GM21737 (cell line): ENCODE measurements at regions not wholly inside any gene's neighbourhood (a gene's known extent, or its start where the extent isn't known, plus 50 kb on each side); places are given as distances from the start of the nearest gene placed in this dataset.
"Not testable (repeated sequence)": the region's sequence is repeated elsewhere in the genome, so short reads cannot be mapped to it uniquely, and the experiment has no call there.

Source experiments
- ATAC-seq: cut with Tn5 transposase; IDR thresholded peaks from one replicate; pipeline ENCODE4 v1.9.1; 2021; ENCODE audit warnings: mild to moderate bottlenecking, moderate library complexity; ENCODE audit not compliant: unreplicated experiment

- ATAC-seq = no peak
These were observed 104.2 kb upstream of the RAI14 start for GRCh38 chr5:34551911-34552433.

- no peak for ATAC-seq
These were observed 103.4 kb upstream of the RAI14 start for GRCh38 chr5:34552686-34553085.

- no peak for ATAC-seq
These were observed 102.5 kb upstream of the RAI14 start for GRCh38 chr5:34553581-34553980.

- no peak for ATAC-seq
These were observed 101.5 kb upstream of the RAI14 start for GRCh38 chr5:34554641-34555040.

- no peak for ATAC-seq
These were observed 100.2 kb upstream of the RAI14 start for GRCh38 chr5:34555699-34556508.

GRCh38 chr5:34556509-34556782 is 99.7 kb upstream of the RAI14 start:
- no peak for ATAC-seq

- ATAC-seq = not testable (repeated sequence)
These were observed 94.5 kb upstream of the RAI14 start for GRCh38 chr5:34561581-34561980.

GRCh38 chr5:34562791-34563190 is 93.3 kb upstream of the RAI14 start:
- ATAC-seq = no peak

GRCh38 chr5:34563269-34563668 is 92.9 kb upstream of the RAI14 start:
- no peak for ATAC-seq

GRCh38 chr5:34563931-34564709 is 92.0 kb upstream of the RAI14 start:
- ATAC-seq = no peak

GRCh38 chr5:34564710-34565235 is 91.4 kb upstream of the RAI14 start:
- no peak for ATAC-seq

- ATAC-seq = no peak
These were observed 86.0 kb upstream of the RAI14 start for GRCh38 chr5:34570143-34570542.

GRCh38 chr5:34570721-34571676 is 85.1 kb upstream of the RAI14 start:
- ATAC-seq = no peak

- no peak for ATAC-seq
These were observed 84.5 kb upstream of the RAI14 start for GRCh38 chr5:34571677-34572041.

GRCh38 chr5:34574936-34575467 is 81.1 kb upstream of the RAI14 start:
- no peak for ATAC-seq

GRCh38 chr5:34576891-34577666 is 79.0 kb upstream of the RAI14 start:
- no peak for ATAC-seq

GRCh38 chr5:34578962-34579361 is 77.2 kb upstream of the RAI14 start:
- no peak for ATAC-seq

- ATAC-seq = no peak
These were observed 75.1 kb upstream of the RAI14 start for GRCh38 chr5:34580983-34581382.

- no peak for ATAC-seq
These were observed 73.8 kb upstream of the RAI14 start for GRCh38 chr5:34582371-34582770.

GRCh38 chr5:34583167-34583566 is 73.0 kb upstream of the RAI14 start:
- ATAC-seq = no peak
